GM21526 (cell line): ENCODE measurements at regions not wholly inside any gene's neighbourhood (a gene's known extent, or its start where the extent isn't known, plus 50 kb on each side); places are given as distances from the start of the nearest gene placed in this dataset.

ENCODE experiments used
- ATAC-seq: cut with Tn5 transposase; IDR thresholded peaks from one replicate; pipeline ENCODE4 v1.9.1; 2021; ENCODE audit warnings: moderate library complexity; ENCODE audit not compliant: unreplicated experiment, low FRiP score

GRCh38 chr14:42602336-42602845, 995.7 kb downstream of the LRFN5 start:
- no peak for ATAC-seq

GRCh38 chr14:42572032-42572431, 965.4 kb downstream of the LRFN5 start:
- no peak for ATAC-seq

- no peak for ATAC-seq
Observed at GRCh38 chr14:42569227-42569626, 962.6 kb downstream of the LRFN5 start.

- no peak for ATAC-seq
Observed at GRCh38 chr14:42565556-42565955, 958.9 kb downstream of the LRFN5 start.

- ATAC-seq, result no peak
Observed at GRCh38 chr14:42563313-42563712, 956.6 kb downstream of the LRFN5 start.

GRCh38 chr14:42556551-42556950, 949.9 kb downstream of the LRFN5 start:
- no peak for ATAC-seq

GRCh38 chr14:42555365-42555764, 948.7 kb downstream of the LRFN5 start:
- no peak for ATAC-seq

GRCh38 chr14:42554091-42554490, 947.4 kb downstream of the LRFN5 start:
- ATAC-seq, result no peak

GRCh38 chr14:42550310-42550709, 943.6 kb downstream of the LRFN5 start:
- ATAC-seq, result no peak

GRCh38 chr14:42548349-42548748, 941.7 kb downstream of the LRFN5 start:
- no peak for ATAC-seq

- no peak for ATAC-seq
Observed at GRCh38 chr14:42545636-42546035, 939.0 kb downstream of the LRFN5 start.

GRCh38 chr14:42541535-42542001, 934.9 kb downstream of the LRFN5 start:
- no peak for ATAC-seq

GRCh38 chr14:42535397-42535796, 928.7 kb downstream of the LRFN5 start:
- ATAC-seq, result no peak

GRCh38 chr14:42533476-42533875, 926.8 kb downstream of the LRFN5 start:
- ATAC-seq, result no peak

GRCh38 chr14:42532194-42532593, 925.5 kb downstream of the LRFN5 start:
- no peak for ATAC-seq

GRCh38 chr14:42527141-42527540, 920.5 kb downstream of the LRFN5 start:
- ATAC-seq, result no peak

GRCh38 chr14:42523666-42524065, 917.0 kb downstream of the LRFN5 start:
- ATAC-seq, result peak; percentile 84

- ATAC-seq, result no peak
Observed at GRCh38 chr14:42517806-42518500, 911.3 kb downstream of the LRFN5 start.

- no peak for ATAC-seq
Observed at GRCh38 chr14:42513837-42514236, 907.2 kb downstream of the LRFN5 start.

- ATAC-seq, result no peak
Observed at GRCh38 chr14:42510071-42510470, 903.4 kb downstream of the LRFN5 start.

- ATAC-seq, result no peak
Observed at GRCh38 chr14:42508209-42508946, 901.7 kb downstream of the LRFN5 start.

GRCh38 chr14:42504433-42504832, 897.8 kb downstream of the LRFN5 start:
- no peak for ATAC-seq
